ENCODE measurements at regions not wholly inside any gene's neighbourhood (a gene's known extent, or its start where the extent isn't known, plus 50 kb on each side); places are given as distances from the start of the nearest gene placed in this dataset.

- TF ChIP-seq ZNF407 (IDR thresholded peaks at IDR 0.05; ENCODE audit: low read depth): no peak
- no peak for TF ChIP-seq NBN (IDR thresholded peaks at IDR 0.05; ENCODE audit: low read depth)
- no peak for TF ChIP-seq ID3 (CRISPR knock-in tag; IDR thresholded peaks at IDR 0.05)
- no peak for TF ChIP-seq ID3 (tag; IDR thresholded peaks at IDR 0.05)
- TF ChIP-seq TCF7 (IDR thresholded peaks at IDR 0.05; ENCODE audit: borderline replicate concordance): no peak
- peak; percentile 92 to 93 for TF ChIP-seq NRF1 (conservative IDR thresholded peaks at IDR 0.05 in 1 of 2, IDR thresholded peaks at IDR 0.05 in 1 of 2)
- no peak for TF ChIP-seq ARID3A (IDR thresholded peaks at IDR 0.05; ENCODE audit: borderline replicate concordance, low read depth, low read length)
- no peak for TF ChIP-seq SP2 (IDR thresholded peaks at IDR 0.05; ENCODE audit: extremely low read depth, low read depth, low read length, poor library complexity, severe bottlenecking)
- no peak for TF ChIP-seq HDAC2 (IDR thresholded peaks at IDR 0.05)
- TF ChIP-seq ZNF121 (CRISPR knock-in tag; conservative IDR thresholded peaks at IDR 0.05): no peak
- TF ChIP-seq THAP7 (CRISPR knock-in tag; IDR thresholded peaks at IDR 0.05): no peak
- TF ChIP-seq KAT7 (CRISPR knock-in tag; IDR thresholded peaks at IDR 0.05; ENCODE audit: borderline replicate concordance): no peak
- TF ChIP-seq CEBPB (tag; IDR thresholded peaks at IDR 0.05): peak; percentile 19; the same call in 1 of the 2 replicates
- TF ChIP-seq CAMTA2 (CRISPR knock-in tag; conservative IDR thresholded peaks at IDR 0.05): no peak
- no peak for TF ChIP-seq CEBPG (CRISPR knock-in tag; IDR thresholded peaks at IDR 0.05)
- peak; percentile 47 to 50; a peak in 3 of 4 replicates for TF ChIP-seq CEBPG (tag; conservative IDR thresholded peaks at IDR 0.05 in 1 of 2, IDR thresholded peaks at IDR 0.05 in 1 of 2)
- no peak for TF ChIP-seq ZNF639 (CRISPR knock-in tag; conservative IDR thresholded peaks at IDR 0.05 in 1 of 2, IDR thresholded peaks at IDR 0.05 in 1 of 2)
Observed at GRCh38 chr15:98077186-98077585, 116.7 kb downstream of the ARRDC4 start (continued).
